T47D (cell line): ENCODE measurements at regions not wholly inside any gene's neighbourhood (a gene's known extent, or its start where the extent isn't known, plus 50 kb on each side); places are given as distances from the start of the nearest gene placed in this dataset.
"Not testable (repeated sequence)": the region's sequence is repeated elsewhere in the genome, so short reads cannot be mapped to it uniquely, and the experiment has no call there.

Source experiments
- DNase-seq, 2 experiments: peaks; one replicate each; pipeline versions ENCODE4 v3.0.0 to v3.0.0-alpha.2; 2011 to 2012; ENCODE audit warnings: low read depth in 1 of 2, low spot score in 1 of 2
- JUND ChIP-seq: IDR thresholded peaks from 2 replicates; pipeline ENCODE4 v1.6.1; 2012; ENCODE audit warnings: low read depth
- in situ Hi-C: cut with HindIII; loops from 2 replicates; pipeline ENCODE4 v1.10.0; 2016; ENCODE audit warnings: low sequenced_read_pairs, low pct_unique_long_range_greater_than_20kb

GRCh38 chr7:94183891-94184290 is 179.7 kb upstream of the BET1 start:
- TF ChIP-seq JUND = no peak
- in situ Hi-C loops = no loop called here
- no peak for DNase-seq

- no peak for TF ChIP-seq JUND
- in situ Hi-C loops = no loop called here
- no peak for DNase-seq
Observed at GRCh38 chr7:94188350-94188749, 184.2 kb upstream of the BET1 start.

DNA sequence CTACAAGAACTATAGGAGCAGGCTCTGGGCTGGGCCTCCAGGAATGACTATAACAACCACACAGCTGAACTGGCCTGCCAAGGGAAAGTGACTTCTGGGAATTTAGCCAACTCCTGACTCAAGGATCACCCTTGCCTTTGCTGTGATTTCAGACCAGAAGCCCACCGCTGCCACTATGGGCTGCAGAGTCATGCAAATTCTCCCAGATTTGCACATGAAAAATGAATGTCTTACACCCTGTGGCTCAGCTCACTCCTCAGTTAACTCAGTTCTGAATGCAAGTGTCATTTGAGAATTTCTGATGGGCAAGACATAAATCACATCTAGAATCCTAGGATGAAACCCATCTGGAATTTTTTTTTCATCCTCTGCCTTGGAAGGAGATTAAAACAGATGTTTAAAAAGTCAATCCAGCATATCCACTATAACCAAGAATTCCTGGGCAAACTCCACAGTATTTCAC is 186.5 kb upstream of the BET1 start:
- in situ Hi-C loops = no loop called here
- no peak for TF ChIP-seq JUND
- peak in 1 of 2 experiments; percentile 1 for DNase-seq

- DNase-seq, in situ Hi-C loops: not testable (repeated sequence)
Observed at GRCh38 chr7:94194426-94194825, 190.3 kb upstream of the BET1 start.

GRCh38 chr7:94195201-94195600 is 191.0 kb upstream of the BET1 start:
- no peak for TF ChIP-seq JUND
- peak in 1 of 2 experiments; percentile 1 for DNase-seq
- in situ Hi-C loops = no loop called here

DNA sequence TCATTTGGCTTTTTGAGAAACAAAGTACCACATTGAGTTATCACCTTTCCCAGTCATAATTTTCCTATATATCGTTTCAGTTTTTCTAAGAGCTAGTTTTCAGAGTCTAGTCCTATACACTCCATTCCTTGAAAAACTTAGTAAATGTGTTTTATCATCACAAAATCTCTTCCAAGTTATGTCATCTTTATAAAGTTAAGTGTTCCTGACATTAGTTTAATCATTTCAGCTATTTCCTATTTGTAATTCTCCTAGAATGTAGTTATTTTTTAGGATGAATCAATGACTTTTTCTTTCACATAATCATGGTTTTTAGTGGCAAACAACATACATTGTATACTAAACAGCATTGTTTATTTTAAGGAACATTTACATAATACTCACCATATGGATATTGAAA is 191.7 kb upstream of the BET1 start:
- DNase-seq = no peak
- in situ Hi-C loops = no loop called here
- no peak for TF ChIP-seq JUND

DNA sequence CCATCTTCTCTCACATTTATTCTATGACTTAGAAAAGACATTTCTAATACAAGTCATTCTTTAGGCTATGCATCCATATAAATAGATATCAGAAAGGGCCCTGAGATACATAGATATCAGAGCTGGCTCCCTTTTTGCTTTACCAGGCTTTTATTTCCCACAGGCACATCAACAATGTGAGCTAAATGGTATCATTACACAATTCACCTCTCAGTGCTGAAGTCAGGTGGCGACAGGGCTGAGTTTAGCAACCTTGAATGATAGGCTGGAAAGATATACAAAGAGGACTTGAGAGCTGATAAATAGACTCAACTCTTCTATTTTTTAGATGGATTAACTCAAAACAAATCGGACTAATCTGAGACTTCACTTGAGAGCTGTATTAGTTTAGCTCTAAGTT is 189.2 kb upstream of the COL1A2 start:
- DNase-seq = no peak
- in situ Hi-C loops = no loop called here
- TF ChIP-seq JUND = no peak

DNA sequence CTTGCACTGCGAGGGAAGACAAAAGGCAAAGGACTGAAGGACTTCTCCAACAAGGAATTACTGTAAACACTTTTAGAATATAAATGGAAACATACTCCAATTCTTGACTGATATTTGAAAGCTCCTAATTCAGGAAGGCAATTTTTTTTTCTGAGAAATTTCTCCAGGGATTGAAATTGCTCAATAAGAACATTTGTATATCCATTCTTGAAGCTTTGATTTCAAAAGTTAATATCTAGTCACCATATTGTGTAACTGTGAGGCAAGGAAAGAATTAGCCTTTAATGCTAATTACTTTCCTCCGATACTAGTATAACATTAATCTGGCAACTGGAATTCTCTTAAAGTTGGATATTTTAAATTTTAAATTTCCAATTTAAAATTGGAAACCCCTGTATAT is 188.4 kb upstream of the COL1A2 start:
- no peak for TF ChIP-seq JUND
- in situ Hi-C loops = no loop called here
- DNase-seq = no peak

DNA sequence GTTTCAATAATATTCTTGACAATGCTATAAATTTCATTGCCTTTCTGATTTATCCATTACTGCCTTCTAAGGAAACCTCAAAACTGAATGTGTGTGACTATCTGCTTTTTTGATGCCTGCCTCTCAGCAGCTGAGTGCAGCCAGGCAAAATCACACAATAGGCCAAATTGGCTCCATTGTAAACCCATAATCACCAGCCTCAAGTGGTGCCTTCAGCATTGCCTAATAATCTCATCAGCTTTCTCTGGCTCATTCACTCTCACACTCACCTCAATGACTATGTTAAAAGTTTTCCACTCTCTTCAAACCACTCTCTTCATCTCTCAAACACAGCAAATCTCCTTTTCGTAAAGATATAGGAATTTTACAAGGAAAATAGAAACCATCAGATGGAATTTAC is 182.5 kb upstream of the COL1A2 start:
- no peak for DNase-seq
- no peak for TF ChIP-seq JUND
- in situ Hi-C loops = no loop called here

GRCh38 chr7:94216944-94217461 is 177.7 kb upstream of the COL1A2 start:
- in situ Hi-C loops = no loop called here
- TF ChIP-seq JUND = no peak
- no peak for DNase-seq

DNA sequence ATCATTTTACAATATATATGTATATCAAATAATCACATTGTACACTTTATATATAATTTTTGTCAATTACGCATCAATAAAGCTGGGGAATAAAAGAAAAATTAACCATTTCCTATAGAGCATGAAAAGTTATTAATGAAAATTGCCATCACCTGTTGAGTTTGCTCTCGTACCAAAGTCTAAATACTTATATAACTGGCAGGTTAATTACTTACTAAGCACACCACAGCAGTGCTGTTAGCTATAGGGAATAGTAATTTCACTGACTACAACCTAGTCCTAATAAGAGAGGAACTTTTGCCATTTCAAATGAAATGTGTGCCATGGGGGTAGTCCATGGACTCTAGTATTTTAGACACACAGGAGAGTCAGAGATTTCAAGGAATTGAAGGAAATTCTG is 176.9 kb upstream of the COL1A2 start:
- no peak for DNase-seq
- in situ Hi-C loops = no loop called here
- TF ChIP-seq JUND = no peak

- in situ Hi-C loops = no loop called here
- DNase-seq = no peak
- TF ChIP-seq JUND = no peak
Observed at GRCh38 chr7:94222516-94222915, 172.2 kb upstream of the COL1A2 start.

- no peak for TF ChIP-seq JUND
- in situ Hi-C loops = no loop called here
- peak in 1 of 2 experiments; percentile 85 for DNase-seq
Observed at GRCh38 chr7:94223375-94224084, 171.2 kb upstream of the COL1A2 start.

DNA sequence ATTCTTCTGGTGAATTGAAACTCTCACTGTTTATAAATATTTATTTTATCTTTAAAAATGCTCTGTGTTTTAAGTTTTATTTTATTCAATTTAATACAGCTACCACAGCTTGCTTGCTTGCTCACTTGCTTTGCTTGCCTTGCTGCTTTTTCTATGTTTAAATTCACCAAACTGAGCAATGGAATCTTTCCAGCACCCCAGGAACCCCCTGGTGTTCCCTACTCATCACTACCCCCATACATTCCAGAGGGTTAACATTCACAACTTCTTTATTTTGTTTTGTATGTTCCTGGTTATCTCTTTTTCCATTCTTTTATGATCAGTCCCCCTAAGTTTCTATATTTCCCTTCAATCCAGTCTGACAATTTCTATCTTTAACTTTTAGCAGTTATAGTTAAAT is 166.5 kb upstream of the COL1A2 start:
- no peak for TF ChIP-seq JUND
- DNase-seq = no peak
- in situ Hi-C loops = no loop called here
